ENCODE measurements at regions not wholly inside any gene's neighbourhood (a gene's known extent, or its start where the extent isn't known, plus 50 kb on each side); places are given as distances from the start of the nearest gene placed in this dataset.

DNA sequence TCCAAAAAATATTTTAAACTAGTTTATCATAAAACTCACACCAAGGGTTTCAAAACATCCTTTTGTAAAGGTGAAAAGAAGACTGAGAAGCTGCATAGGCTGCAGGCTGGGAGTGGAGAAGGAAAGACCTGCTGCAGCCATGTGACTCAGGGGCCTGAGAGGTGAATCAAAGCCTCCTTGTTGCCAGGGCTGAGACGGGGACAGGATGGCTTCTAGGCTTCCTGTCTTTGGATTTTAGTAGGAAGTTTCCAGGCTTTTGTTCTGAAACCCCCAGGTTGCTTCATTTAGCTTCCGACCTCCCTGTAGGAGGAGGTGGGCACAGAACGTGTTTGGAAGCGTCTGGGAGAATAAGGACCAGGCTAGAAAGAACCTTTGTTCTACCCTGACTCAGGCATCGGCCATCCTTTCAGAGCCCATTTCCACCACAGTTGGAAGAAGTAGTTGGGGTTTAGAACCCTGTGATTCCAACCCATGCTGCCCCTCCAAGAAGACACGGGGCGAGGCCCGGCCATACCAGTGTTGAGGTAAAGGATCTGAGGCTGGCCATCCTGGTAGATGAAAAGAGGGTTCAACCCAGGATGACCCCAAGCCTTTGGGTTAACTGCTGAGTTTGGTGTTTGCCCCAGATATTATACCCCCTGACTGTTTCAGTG lies 122.4 kb downstream of the SLC25A47 start:
- TF ChIP-seq CTCF (IDR thresholded peaks at IDR 0.05; ENCODE audit: low read depth, low read length, missing input control) (no peak), JUND (IDR thresholded peaks at IDR 0.05) (no peak), FOXA1 (IDR thresholded peaks at IDR 0.05) (no peak), TAF1 (conservative IDR thresholded peaks at IDR 0.05) (no peak), EGR1 (IDR thresholded peaks at IDR 0.05; ENCODE audit: low read depth in 2 of 2) (no peak), REST (IDR thresholded peaks at IDR 0.05) (no peak), GABPA (IDR thresholded peaks at IDR 0.05 in 1 of 2, conservative IDR thresholded peaks at IDR 0.05 in 1 of 2) (no peak), YY1 (IDR thresholded peaks at IDR 0.05) (no peak)

Data from liver (tissue), 3 donors.